22Rv1 (cell line): ENCODE measurements at regions not wholly inside any gene's neighbourhood (a gene's known extent, or its start where the extent isn't known, plus 50 kb on each side); places are given as distances from the start of the nearest gene placed in this dataset.

ENCODE experiments used
- ZFX ChIP-seq: fragments of 450-650 bp; IDR thresholded peaks from 2 replicates; pipeline ENCODE4 v1.6.1; 2017; ENCODE audit warnings: antibody characterized with exemption, borderline replicate concordance
- TF ChIP-seq, protein P1 (sequence below): fragments of 450-650 bp; IDR thresholded peaks from 2 replicates; pipeline ENCODE4 v1.5.1; 2017; ENCODE audit warnings: mild to moderate bottlenecking

DNA sequence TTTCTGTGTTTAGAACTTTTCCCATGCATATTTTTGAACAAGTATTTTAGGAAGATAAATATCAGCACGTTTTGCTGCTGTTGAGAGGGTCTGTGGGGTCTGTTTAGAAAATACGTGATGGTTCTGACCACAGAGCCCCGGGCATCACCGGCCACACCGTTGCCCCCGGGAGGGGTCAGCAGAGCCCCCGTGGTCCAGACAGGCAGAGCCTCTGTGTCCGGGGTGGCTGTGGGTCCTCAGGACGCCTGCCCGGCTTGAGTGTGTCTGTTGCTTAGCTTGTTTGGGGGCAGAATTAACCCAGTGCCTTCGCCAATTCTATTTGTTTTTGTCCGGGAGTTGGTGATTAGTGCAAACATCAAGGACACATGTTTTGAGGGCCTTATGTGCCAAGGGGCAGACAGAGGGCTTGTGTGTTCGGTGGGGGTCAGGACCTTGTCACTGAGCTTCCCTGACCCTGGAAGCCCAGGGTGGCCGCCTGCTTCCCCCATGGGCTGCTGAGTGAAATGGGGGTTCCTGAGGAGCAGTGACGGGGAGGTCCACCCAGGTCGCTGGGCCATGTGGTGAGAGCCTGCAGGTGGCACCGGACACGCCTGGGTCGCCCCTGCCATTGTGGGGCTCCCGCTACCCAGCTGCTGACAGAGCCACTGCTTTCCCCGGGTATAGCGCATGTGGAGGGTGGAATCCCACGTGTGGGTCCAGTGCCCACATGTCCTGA lies 122.2 kb downstream of the SIK1 start:
- TF ChIP-seq, protein P1, sequence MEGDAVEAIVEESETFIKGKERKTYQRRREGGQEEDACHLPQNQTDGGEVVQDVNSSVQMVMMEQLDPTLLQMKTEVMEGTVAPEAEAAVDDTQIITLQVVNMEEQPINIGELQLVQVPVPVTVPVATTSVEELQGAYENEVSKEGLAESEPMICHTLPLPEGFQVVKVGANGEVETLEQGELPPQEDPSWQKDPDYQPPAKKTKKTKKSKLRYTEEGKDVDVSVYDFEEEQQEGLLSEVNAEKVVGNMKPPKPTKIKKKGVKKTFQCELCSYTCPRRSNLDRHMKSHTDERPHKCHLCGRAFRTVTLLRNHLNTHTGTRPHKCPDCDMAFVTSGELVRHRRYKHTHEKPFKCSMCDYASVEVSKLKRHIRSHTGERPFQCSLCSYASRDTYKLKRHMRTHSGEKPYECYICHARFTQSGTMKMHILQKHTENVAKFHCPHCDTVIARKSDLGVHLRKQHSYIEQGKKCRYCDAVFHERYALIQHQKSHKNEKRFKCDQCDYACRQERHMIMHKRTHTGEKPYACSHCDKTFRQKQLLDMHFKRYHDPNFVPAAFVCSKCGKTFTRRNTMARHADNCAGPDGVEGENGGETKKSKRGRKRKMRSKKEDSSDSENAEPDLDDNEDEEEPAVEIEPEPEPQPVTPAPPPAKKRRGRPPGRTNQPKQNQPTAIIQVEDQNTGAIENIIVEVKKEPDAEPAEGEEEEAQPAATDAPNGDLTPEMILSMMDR = no peak
- no peak for TF ChIP-seq ZFX
